ENCODE measurements at regions not wholly inside any gene's neighbourhood (a gene's known extent, or its start where the extent isn't known, plus 50 kb on each side); places are given as distances from the start of the nearest gene placed in this dataset.

- no peak for DNase-seq (ENCODE audit: low read depth)
Measured at GRCh38 chr16:85309656-85310587, 197.7 kb upstream of the CIBAR2 start.

- DNase-seq (ENCODE audit: low read depth), result no peak
Measured at GRCh38 chr16:85310868-85311585, 198.8 kb upstream of the CIBAR2 start.

GRCh38 chr16:85311741-85312140 is 199.5 kb upstream of the CIBAR2 start:
- no peak for DNase-seq (ENCODE audit: low read depth)

DNA sequence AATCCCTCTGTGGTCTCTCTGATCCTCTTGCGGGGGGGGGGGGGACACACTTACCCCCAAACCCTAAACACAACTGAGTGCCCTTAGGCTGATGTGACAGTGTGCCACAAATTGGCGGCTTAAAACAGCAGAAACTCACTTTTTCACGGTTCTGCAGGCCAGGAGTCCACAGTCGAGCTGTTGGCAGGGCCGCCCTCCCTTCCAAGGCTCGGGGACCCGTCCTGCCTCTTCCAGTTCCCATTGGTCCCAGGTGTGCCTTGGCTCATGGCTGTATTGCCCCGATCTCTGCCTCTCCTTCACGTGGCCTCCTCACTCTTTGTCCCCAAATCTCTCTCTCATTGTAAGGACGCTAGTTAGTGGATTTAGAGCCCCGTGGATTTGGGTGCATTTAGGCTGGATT is 199.9 kb upstream of the CIBAR2 start:
- DNase-seq (ENCODE audit: low read depth), result no peak

- no peak for DNase-seq (ENCODE audit: low read depth)
Measured at GRCh38 chr16:85312642-85313525, 200.6 kb upstream of the CIBAR2 start.

DNA sequence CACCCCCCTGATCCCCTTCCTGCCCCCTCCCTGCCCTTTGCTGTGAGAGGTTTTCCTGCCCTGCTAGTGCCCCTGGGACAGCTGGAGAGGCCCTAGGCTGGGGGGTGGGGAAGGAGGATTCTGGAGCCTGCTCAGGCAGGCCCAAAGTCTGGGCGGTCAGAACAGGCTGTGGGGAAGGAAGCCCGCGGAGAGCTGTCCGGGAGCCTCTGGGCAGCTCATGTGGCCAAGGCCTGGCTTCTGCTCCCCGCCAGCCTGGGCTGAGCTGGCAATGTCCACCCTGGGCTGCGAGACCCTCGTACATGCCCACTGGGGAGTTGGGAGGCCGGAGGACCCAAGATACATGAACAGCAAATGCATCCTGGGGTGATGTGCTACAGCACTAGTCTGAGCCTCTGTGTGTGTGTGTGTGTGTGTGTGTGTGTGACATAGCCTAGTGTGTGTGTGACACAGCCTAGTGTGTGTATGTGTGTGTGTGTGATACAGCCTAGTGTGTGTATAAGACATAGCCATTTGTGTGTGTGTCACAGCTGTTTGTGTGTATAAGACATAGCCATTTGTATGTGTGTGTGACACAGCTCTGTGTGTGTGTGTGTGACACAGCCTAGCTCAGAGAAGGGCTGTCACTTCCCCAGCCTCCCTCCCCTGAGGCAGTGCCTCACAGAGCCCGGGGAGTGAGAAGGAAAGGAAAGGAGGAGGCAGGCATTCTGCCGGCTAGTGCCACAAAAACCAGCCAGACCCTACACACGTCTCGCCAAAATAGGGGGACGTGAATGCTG is 201.4 kb upstream of the CIBAR2 start:
- DNase-seq (ENCODE audit: low read depth), result no peak

- DNase-seq (ENCODE audit: low read depth), result no peak
Measured at GRCh38 chr16:85314512-85314971, 202.3 kb upstream of the CIBAR2 start.

GRCh38 chr16:85315866-85316265 is 203.6 kb upstream of the CIBAR2 start:
- no peak for DNase-seq (ENCODE audit: low read depth)

GRCh38 chr16:85316321-85316919 is 204.1 kb upstream of the CIBAR2 start:
- no peak for DNase-seq (ENCODE audit: low read depth)

DNA sequence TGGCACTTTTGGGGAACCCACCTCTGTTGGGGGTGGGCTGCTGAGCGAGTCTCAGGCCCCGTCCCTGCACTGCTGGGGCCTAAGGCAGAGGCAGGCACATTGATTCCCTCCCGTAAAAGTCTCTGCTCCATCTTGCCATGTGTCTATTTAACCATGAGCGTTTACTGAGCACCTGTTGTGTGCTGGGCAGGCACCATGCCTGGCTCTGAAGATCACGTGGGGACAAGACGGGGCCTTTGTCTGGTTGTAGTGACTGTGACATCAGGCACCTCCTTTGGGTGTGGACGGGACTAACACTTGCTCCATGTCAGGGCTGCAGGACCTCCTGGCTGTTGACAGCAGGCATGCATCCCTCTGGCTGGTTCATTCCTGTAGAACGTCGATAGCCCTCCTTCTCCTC is 204.7 kb upstream of the CIBAR2 start:
- no peak for DNase-seq (ENCODE audit: low read depth)

- no peak for DNase-seq (ENCODE audit: low read depth)
Measured at GRCh38 chr16:85317704-85318103, 205.4 kb upstream of the CIBAR2 start.

GRCh38 chr16:85319208-85319983 is 207.1 kb upstream of the CIBAR2 start:
- no peak for DNase-seq (ENCODE audit: low read depth)

DNA sequence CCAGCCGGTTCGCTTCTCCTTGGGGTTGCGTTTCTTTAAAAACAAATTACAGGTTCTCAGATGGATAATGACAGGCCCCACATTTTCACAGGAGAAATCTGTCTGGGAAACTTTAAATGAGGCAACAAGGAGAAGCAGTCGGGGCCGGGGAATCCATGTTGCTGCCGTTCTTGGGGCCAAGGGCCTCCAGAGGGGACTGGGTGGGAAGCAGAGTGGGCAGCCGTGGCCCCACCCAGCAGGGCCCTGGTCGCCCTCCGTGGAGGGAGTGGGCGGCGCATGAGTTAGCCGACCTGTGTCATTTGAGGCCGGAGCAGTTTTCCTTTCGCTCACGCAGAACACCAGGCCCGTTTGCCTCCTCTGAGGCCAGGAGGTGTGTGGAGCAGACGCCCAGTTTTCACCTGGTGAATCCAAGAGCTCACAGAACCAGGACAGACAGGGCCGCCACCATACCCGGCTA is 207.7 kb upstream of the CIBAR2 start:
- no peak for DNase-seq (ENCODE audit: low read depth)

DNA sequence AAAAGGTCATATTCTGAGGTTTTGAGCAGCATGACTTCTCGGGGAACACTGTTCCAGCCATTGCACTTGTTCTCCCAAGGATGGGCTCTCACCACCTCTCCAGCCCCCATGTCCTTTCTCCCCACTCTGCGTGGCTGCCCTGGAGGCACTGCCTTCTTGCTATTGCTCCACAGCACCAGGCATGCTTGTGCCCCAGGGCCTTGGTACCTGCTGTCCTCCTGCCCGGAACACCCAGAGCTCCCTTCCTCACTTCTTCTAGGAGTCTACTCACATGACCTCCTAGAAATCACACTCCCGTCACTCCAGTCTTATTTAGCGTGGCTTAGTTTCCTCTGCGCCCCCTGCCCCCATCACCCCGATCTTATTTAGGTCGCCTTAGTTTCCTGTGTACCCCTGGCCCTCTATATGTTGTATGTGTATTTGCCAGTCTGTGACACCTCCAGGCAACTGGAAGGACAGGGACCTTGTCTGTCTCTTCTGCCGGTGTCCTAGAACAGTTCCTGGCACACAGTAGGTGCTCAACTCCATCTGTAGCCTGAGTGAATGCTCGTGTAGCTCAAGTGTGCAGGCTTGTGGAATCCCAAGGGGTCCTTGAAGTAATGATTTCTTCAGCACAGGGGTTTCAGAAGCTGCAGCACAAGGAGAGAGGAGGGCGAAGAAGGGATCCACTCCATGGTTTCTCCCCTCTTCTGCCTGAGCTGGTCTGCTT is 208.6 kb upstream of the CIBAR2 start:
- DNase-seq (ENCODE audit: low read depth), result no peak

DNA sequence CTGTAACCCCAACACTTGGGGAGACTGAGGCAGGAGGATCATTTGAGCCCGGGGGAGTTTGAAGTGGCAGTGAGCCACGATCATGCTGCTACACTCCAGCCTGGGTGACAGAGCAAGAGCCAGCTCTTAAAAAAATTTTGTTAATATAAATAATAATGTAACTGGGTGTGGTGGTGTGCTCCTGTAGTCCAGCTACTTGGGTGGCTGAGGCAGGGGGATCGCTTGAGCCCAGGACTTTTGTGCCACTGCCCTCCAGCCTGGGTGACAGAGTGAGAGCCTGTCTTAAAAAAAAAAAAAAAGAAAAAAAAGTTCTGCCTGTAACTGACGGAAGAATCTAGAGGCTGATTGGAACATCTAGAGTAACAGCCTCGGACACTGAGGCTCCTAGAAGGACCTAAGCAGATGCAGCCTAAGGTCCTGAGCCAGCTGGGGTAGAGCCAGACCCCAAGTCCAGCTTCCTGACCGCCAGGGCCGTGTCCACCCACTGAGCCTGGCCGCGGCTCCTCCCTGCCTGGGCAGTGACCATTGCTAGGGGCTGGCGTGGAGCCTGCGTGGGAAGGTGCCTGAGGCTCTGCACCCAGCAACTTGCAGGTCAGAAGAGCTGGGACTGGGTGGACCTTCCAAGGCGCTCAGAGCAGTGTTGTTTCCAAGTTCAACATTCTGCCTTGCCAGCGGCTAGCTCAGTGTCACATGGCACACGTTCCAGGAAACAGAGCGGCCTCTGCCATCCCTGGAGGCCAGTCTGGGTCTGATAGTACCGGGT is 209.4 kb upstream of the CIBAR2 start:
- DNase-seq (ENCODE audit: low read depth), result no peak

GRCh38 chr16:85323230-85323960 is 211.1 kb upstream of the CIBAR2 start:
- no peak for DNase-seq (ENCODE audit: low read depth)

DNA sequence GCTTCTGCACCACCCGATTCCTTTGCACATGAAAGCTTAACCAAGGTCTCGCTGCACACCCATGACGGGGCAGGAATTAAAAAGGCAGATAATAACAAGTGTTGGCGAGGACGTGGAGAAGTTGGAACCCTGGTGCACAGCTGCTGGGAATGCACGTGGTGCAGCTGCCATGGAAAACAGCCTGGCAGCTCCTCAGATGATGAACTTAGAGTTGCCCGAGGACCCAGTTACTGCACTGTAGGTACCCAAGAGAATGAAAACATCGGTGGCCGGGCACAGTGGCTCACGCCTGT is 211.6 kb upstream of the CIBAR2 start:
- DNase-seq (ENCODE audit: low read depth), result no peak

DNA sequence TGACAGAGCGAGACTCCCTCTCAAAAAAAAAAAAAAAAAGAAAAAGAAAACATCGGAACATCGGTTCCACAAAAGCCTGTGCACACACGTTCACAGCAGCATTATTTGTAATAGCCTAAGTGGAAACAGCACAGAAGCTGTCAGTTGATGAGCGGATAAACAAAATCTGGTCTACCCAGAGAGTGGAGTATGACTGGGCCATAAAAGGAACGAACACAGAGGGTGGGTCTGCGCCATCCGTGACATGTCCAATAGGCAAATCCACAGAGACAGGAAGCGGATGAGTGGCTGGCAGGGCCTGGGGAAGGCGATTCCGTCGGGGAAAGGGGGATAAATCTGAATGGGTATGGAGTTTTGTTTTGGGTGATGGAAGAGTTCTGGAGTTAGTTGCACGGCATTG is 212.2 kb upstream of the CIBAR2 start:
- DNase-seq (ENCODE audit: low read depth), result no peak
